HEK293 (cell line): ENCODE measurements at regions not wholly inside any gene's neighbourhood (a gene's known extent, or its start where the extent isn't known, plus 50 kb on each side); places are given as distances from the start of the nearest gene placed in this dataset.
"Not testable (repeated sequence)": the region's sequence is repeated elsewhere in the genome, so short reads cannot be mapped to it uniquely, and the experiment has no call there.

Experiments
- CTCF ChIA-PET: fragments of 350-600 bp; formaldehyde crosslinking; extraction: SDS; loops from one replicate; lab custom pipeline; 2021; ENCODE audit warnings: antibody characterized with exemption; lab: Yijun Ruan, JAX
- POLR2A ChIA-PET: fragments of 300-600 bp; formaldehyde crosslinking; extraction: SDS; loops from one replicate; lab custom pipeline; 2020; ENCODE audit warnings: antibody characterized with exemption, inconsistent platforms; lab: Yijun Ruan, JAX
- H3K27ac ChIP-seq: fragments of 200-500 bp; sonication (Bioruptor generic); 2 replicates; pipeline ENCODE4 v1.5.1; 2014; ENCODE audit warnings: low read depth, low read length, control low read depth, inconsistent platforms; ENCODE audit errors: extremely low read depth
- H3K36me3 ChIP-seq, 2 experiments: fragments of 200-500 bp in 1 of 2; sonication (Bioruptor generic) in 1 of 2; 1 replicate in 1 of 2; 2 replicates in 1 of 2; pipeline ENCODE4 v1.5.1; 2014 to 2017; ENCODE audit warnings: inconsistent platforms in 2 of 2, low read length in 2 of 2; ENCODE audit not compliant: control insufficient read depth in 2 of 2, insufficient read depth in 1 of 2
- H3K4me1 ChIP-seq: fragments of 200-500 bp; sonication (Bioruptor generic); 2 replicates; pipeline ENCODE4 v1.5.1; 2014; ENCODE audit warnings: mild to moderate bottlenecking, low read length, inconsistent platforms; ENCODE audit not compliant: control insufficient read depth, insufficient read depth
- H3K4me3 ChIP-seq: 2 replicates; pipeline ENCODE4 v1.5.1; 2011; ENCODE audit warnings: low read depth, mild to moderate bottlenecking, control low read depth, low read length, moderate library complexity
- H3K9me3 ChIP-seq: fragments of 200-500 bp; sonication (Bioruptor generic); 2 replicates; pipeline ENCODE4 v1.5.1; 2014; ENCODE audit warnings: low read depth, low read length, inconsistent platforms; ENCODE audit not compliant: control insufficient read depth, insufficient read depth
- GLI4 ChIP-seq: fragments of 450-650 bp; formaldehyde crosslinking; IDR thresholded peaks from 2 replicates; pipeline ENCODE4 v1.5.1; 2016; ENCODE audit warnings: missing biosample characterization, missing genetic modification characterization
- HOXC10 ChIP-seq: sonication (generic); formaldehyde crosslinking; IDR thresholded peaks from 2 replicates; pipeline ENCODE4 v1.8.1; 2023; ENCODE audit warnings: mild to moderate bottlenecking, missing genetic modification reagents
- KLF7 ChIP-seq: fragments of 450-650 bp; formaldehyde crosslinking; IDR thresholded peaks from 2 replicates; pipeline ENCODE4 v1.5.1; 2016; ENCODE audit warnings: missing biosample characterization, missing genetic modification characterization, borderline replicate concordance
- PRDM2 ChIP-seq: fragments of 450-650 bp; formaldehyde crosslinking; IDR thresholded peaks from 2 replicates; pipeline ENCODE4 v1.5.1; 2016; ENCODE audit warnings: missing biosample characterization, missing genetic modification characterization, borderline replicate concordance
- ZBTB20 ChIP-seq: fragments of 450-650 bp; formaldehyde crosslinking; IDR thresholded peaks from 2 replicates; pipeline ENCODE4 v1.5.1; 2016; ENCODE audit warnings: missing biosample characterization, missing genetic modification characterization
- ZFHX2 ChIP-seq: fragments of 450-650 bp; formaldehyde crosslinking; conservative IDR thresholded peaks from 2 replicates; pipeline ENCODE4 v1.5.1; 2016; ENCODE audit warnings: missing biosample characterization, missing genetic modification characterization
- ZFP3 ChIP-seq: fragments of 450-650 bp; formaldehyde crosslinking; IDR thresholded peaks from 2 replicates; pipeline ENCODE4 v1.5.1; 2016; ENCODE audit warnings: low read depth, missing biosample characterization, missing genetic modification characterization
- ZFP37 ChIP-seq: fragments of 450-650 bp; formaldehyde crosslinking; IDR thresholded peaks from 2 replicates; pipeline ENCODE4 v1.5.1; 2016; ENCODE audit warnings: missing biosample characterization, missing genetic modification characterization
- ZNF214 ChIP-seq: fragments of 450-650 bp; formaldehyde crosslinking; IDR thresholded peaks from 2 replicates; pipeline ENCODE4 v1.5.1; 2017; ENCODE audit warnings: missing biosample characterization, mild to moderate bottlenecking, missing genetic modification characterization, borderline replicate concordance
- ZNF394 ChIP-seq: fragments of 450-650 bp; formaldehyde crosslinking; IDR thresholded peaks from 2 replicates; pipeline ENCODE4 v1.5.1; 2016; ENCODE audit warnings: missing biosample characterization, missing genetic modification characterization, mild to moderate bottlenecking, moderate library complexity, borderline replicate concordance
- ZNF473 ChIP-seq: fragments of 450-650 bp; formaldehyde crosslinking; IDR thresholded peaks from 2 replicates; pipeline ENCODE4 v1.5.1; 2017; ENCODE audit warnings: missing biosample characterization, missing genetic modification characterization
- ZNF48 ChIP-seq: fragments of 450-650 bp; formaldehyde crosslinking; IDR thresholded peaks from 2 replicates; pipeline ENCODE4 v1.5.1; 2016; ENCODE audit warnings: missing biosample characterization, missing genetic modification characterization
- ZNF529 ChIP-seq: fragments of 450-650 bp; formaldehyde crosslinking; IDR thresholded peaks from 2 replicates; pipeline ENCODE4 v1.5.1; 2017; ENCODE audit warnings: missing genetic modification characterization, missing biosample characterization; ENCODE audit not compliant: insufficient replicate concordance
- ZNF544 ChIP-seq: fragments of 450-650 bp; formaldehyde crosslinking; IDR thresholded peaks from 2 replicates; pipeline ENCODE4 v1.5.0; 2017; ENCODE audit warnings: missing biosample characterization, missing genetic modification characterization
- ZNF585B ChIP-seq: fragments of 450-650 bp; formaldehyde crosslinking; IDR thresholded peaks from 2 replicates; pipeline ENCODE4 v1.5.1; 2016; ENCODE audit warnings: missing biosample characterization, missing genetic modification characterization
- ZNF600 ChIP-seq: fragments of 450-650 bp; formaldehyde crosslinking; IDR thresholded peaks from 2 replicates; pipeline ENCODE4 v1.5.1; 2016; ENCODE audit warnings: missing biosample characterization, missing genetic modification characterization
- ZNF701 ChIP-seq: fragments of 450-650 bp; formaldehyde crosslinking; IDR thresholded peaks from 2 replicates; pipeline ENCODE4 v1.5.1; 2016; ENCODE audit warnings: missing biosample characterization, missing genetic modification characterization
- ZNF791 ChIP-seq: fragments of 450-650 bp; formaldehyde crosslinking; IDR thresholded peaks from 2 replicates; pipeline ENCODE4 v1.5.1; 2016; ENCODE audit warnings: missing biosample characterization, missing genetic modification characterization

- TF ChIP-seq ZNF791: no peak
Observed at GRCh38 chr4:54403700-54404453, 174.8 kb downstream of the PDGFRA start (continued).

- CTCF ChIA-PET, H3K27ac ChIP-seq: not testable (repeated sequence)
Observed at GRCh38 chr4:54409270-54409817, 180.3 kb downstream of the PDGFRA start.

GRCh38 chr4:54414545-54414944 is 185.5 kb downstream of the PDGFRA start:
- H3K4me3 ChIP-seq: no peak overlapping the region
- CTCF ChIA-PET: no interaction called here
- H3K27ac ChIP-seq: no peak overlapping the region
- H3K36me3 ChIP-seq: no peaks in the 10 kb centered on the region
- POLR2A ChIA-PET: no interaction called here
- no peak for TF ChIP-seq ZNF214
- TF ChIP-seq HOXC10 (CRISPR knock-in tag): no peak
- no peak for TF ChIP-seq ZBTB20
- TF ChIP-seq ZFP3 (tag by site-specific recombination): no peak
- TF ChIP-seq ZNF48 (tag by site-specific recombination): no peak
- no peak for TF ChIP-seq ZNF529
- no peak for TF ChIP-seq ZNF600 (tag by site-specific recombination)
- TF ChIP-seq ZNF394 (tag by site-specific recombination): no peak
- TF ChIP-seq ZFP37 (tag by site-specific recombination): no peak
- no peak for TF ChIP-seq GLI4 (tag by site-specific recombination)
- H3K9me3 ChIP-seq: no peaks in the 10 kb centered on the region
- H3K4me1 ChIP-seq: no peaks in the 10 kb centered on the region

More at GRCh38 chr4:54409270-54409817, 180.3 kb downstream of the PDGFRA start:
- H3K4me1 ChIP-seq, H3K4me3 ChIP-seq, H3K9me3 ChIP-seq, H3K36me3 ChIP-seq, POLR2A ChIA-PET: not testable (repeated sequence)

- Histone ChIP-seq H3K9me3 (no peaks in the 10 kb centered on the region), H3K4me3 (no peak overlapping the region), H3K4me1 (no peaks in the 10 kb centered on the region), H3K27ac (no peak overlapping the region), H3K36me3 (no peaks in the 10 kb centered on the region)
- ChIA-PET CTCF (no interaction called here), POLR2A (no interaction called here)
- TF ChIP-seq ZNF701: no peak
- TF ChIP-seq ZNF473 (tag by site-specific recombination): no peak
- TF ChIP-seq KLF7 (tag by site-specific recombination): no peak
- no peak for TF ChIP-seq ZFHX2 (tag by site-specific recombination)
- TF ChIP-seq ZNF544: no peak
- no peak for TF ChIP-seq ZNF585B
- TF ChIP-seq PRDM2 (tag by site-specific recombination): no peak
Observed at GRCh38 chr4:54417476-54417875, 188.4 kb downstream of the PDGFRA start.
